ENCODE measurements at regions not wholly inside any gene's neighbourhood (a gene's known extent, or its start where the extent isn't known, plus 50 kb on each side); places are given as distances from the start of the nearest gene placed in this dataset.

DNA sequence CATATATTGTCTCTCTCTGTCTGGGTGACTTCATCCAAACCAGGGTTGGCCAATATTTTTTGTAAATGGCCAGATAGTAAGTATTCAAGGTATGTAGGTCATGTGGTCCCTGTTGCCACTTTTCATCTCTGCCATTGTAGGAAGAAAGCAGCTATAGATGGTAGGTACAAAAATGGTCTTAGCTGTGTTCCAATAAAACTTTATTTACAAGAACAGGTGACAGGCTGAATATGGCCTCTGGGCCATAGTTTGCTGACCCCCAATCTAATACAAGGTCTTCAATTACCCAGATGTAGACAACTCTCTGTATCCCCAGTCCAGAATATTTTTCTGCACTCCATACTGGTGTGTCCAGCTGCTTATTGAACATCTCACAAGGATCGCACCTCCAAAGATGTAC is 166.2 kb upstream of the FZD8 start:
- H3K27me3 ChIP-seq, result no peaks in the 10 kb centered on the region
- WGBS (ENCODE audit: insufficient coverage, low coverage, low lambda C conversion rate, missing lambda C conversion rate), result 60% methylated on average over 1 of the region's 1 CpG
- TF ChIP-seq, protein P1, sequence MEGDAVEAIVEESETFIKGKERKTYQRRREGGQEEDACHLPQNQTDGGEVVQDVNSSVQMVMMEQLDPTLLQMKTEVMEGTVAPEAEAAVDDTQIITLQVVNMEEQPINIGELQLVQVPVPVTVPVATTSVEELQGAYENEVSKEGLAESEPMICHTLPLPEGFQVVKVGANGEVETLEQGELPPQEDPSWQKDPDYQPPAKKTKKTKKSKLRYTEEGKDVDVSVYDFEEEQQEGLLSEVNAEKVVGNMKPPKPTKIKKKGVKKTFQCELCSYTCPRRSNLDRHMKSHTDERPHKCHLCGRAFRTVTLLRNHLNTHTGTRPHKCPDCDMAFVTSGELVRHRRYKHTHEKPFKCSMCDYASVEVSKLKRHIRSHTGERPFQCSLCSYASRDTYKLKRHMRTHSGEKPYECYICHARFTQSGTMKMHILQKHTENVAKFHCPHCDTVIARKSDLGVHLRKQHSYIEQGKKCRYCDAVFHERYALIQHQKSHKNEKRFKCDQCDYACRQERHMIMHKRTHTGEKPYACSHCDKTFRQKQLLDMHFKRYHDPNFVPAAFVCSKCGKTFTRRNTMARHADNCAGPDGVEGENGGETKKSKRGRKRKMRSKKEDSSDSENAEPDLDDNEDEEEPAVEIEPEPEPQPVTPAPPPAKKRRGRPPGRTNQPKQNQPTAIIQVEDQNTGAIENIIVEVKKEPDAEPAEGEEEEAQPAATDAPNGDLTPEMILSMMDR (IDR thresholded peaks at IDR 0.05), result no peak
- TF ChIP-seq POLR2A (IDR thresholded peaks at IDR 0.05), result no peak
- no peak overlapping the region for H3K27ac ChIP-seq
- no peaks in the 10 kb centered on the region for H3K36me3 ChIP-seq
- H3K4me1 ChIP-seq, result no peaks in the 10 kb centered on the region
- DNase-seq (no peak), ATAC-seq (no peak)
- no peak overlapping the region for H3K4me3 ChIP-seq
- no peaks in the 10 kb centered on the region for H3K9me3 ChIP-seq
- intact Hi-C loops (cut with DNase I), result no loop called here

DNA sequence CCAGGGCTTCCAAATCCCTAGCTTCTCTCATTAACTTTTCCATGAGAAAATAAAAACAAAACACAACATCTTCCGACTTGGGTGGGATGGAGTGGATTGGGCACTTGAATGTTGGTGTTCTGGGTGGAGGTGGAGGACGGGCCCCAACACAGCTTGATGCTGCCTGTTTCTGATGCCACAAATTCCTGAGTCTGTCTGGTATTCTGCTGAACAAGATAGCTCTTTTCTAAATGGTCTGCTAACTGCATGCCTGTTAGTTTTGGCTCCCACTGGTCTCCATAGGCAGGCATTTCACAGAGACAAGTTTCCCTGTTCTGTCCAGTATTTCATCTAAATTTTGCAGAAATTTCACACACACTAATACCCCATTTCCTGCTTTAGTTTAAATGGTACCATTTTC is 160.9 kb upstream of the FZD8 start:
- intact Hi-C loops (cut with DNase I), result no loop called here
- 79% methylated on average over 2 of the region's 2 CpGs for WGBS (ENCODE audit: insufficient coverage, low coverage, low lambda C conversion rate, missing lambda C conversion rate)
- no peak overlapping the region for H3K4me3 ChIP-seq
- H3K4me1 ChIP-seq, result no peaks in the 10 kb centered on the region
- H3K9me3 ChIP-seq, result no peaks in the 10 kb centered on the region
- no peak overlapping the region for H3K27ac ChIP-seq
- DNase-seq (no peak), ATAC-seq (no peak)
- TF ChIP-seq, protein P1 (IDR thresholded peaks at IDR 0.05), result no peak
- TF ChIP-seq POLR2A (IDR thresholded peaks at IDR 0.05), result no peak
- H3K36me3 ChIP-seq, result no peaks in the 10 kb centered on the region
- no peaks in the 10 kb centered on the region for H3K27me3 ChIP-seq

DNA sequence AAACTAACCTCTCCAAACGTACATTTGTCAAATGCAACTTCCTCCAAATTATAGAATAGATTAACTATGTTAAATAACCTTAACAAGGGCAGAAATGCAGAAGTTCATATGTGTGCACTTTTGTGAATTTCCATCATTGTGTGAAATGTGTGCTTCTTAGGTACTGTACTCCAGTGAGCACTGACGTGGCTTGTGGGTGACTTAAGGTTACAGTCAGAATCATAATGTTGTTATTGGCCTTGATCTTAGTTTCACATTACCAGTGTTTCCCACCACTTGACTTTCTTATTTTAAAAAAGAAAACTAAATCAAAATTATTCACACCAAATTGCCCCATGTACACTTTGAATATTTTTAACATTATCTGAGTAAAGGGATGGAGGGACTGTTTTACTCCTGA is 155.1 kb upstream of the FZD8 start:
- TF ChIP-seq POLR2A (IDR thresholded peaks at IDR 0.05), result no peak
- TF ChIP-seq, protein P1 (IDR thresholded peaks at IDR 0.05), result no peak
- 53% methylated on average over 2 of the region's 2 CpGs for WGBS (ENCODE audit: insufficient coverage, low coverage, low lambda C conversion rate, missing lambda C conversion rate)
- ATAC-seq, result no peak
- H3K27me3 ChIP-seq, result no peaks in the 10 kb centered on the region
- H3K9me3 ChIP-seq, result no peaks in the 10 kb centered on the region
- no peak for DNase-seq
- intact Hi-C loops (cut with DNase I), result no loop called here
- H3K4me1 ChIP-seq, result no peaks in the 10 kb centered on the region
- no peaks in the 10 kb centered on the region for H3K36me3 ChIP-seq
- H3K4me3 ChIP-seq, result no peak overlapping the region
- H3K27ac ChIP-seq, result no peak overlapping the region

DNA sequence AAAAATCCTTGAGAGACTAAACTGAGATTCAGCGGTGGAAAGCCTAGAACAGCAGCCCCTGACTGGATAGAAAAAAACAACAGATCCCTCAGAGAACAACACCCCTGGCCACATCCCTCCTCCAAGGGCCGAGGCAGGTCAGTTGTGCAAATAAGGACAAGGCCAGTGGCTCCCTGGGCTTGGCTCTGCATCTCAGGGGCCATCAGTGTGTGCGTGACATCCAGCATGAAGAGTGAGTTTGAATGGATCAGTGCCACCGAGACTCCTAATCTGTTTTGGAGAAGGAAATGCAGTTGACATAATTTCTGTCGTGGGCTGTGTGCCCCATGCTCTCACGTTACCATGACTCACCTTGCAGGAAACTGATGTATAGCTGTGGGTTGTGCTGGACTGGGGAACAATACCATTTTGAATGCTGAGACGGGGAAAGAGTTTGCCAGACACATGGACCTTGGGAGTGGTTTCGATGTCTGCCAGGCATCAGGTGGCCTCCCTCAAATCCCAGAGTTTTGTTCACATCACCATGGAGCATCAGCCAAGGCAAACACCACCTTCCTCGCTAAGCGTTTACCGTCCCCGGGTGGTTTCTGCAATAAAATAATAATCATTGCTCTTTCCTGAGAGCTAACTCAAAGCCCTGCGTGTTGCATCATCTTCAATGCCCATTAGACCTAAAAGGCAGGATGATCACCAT is 153.2 kb upstream of the FZD8 start:
- Histone ChIP-seq H3K4me3 (no peak overlapping the region), H3K36me3 (no peaks in the 10 kb centered on the region), H3K27me3 (no peaks in the 10 kb centered on the region), H3K27ac (no peak overlapping the region), H3K4me1 (no peaks in the 10 kb centered on the region), H3K9me3 (no peaks in the 10 kb centered on the region)
- WGBS (ENCODE audit: insufficient coverage, low coverage, low lambda C conversion rate, missing lambda C conversion rate), result 63% methylated on average over 12 of the region's 13 CpGs
- DNase-seq (no peak), ATAC-seq (no peak)
- intact Hi-C loops (cut with DNase I), result no loop called here
- TF ChIP-seq, protein P1 (IDR thresholded peaks at IDR 0.05), result no peak
- no peak for TF ChIP-seq POLR2A (IDR thresholded peaks at IDR 0.05)

Data from right lobe of liver (tissue), 6 donors.